Left renal cortex interstitium (tissue), 4 donors: ENCODE measurements at regions not wholly inside any gene's neighbourhood (a gene's known extent, or its start where the extent isn't known, plus 50 kb on each side); places are given as distances from the start of the nearest gene placed in this dataset.

ENCODE experiments used
- DNase-seq, 4 donors: peaks; one replicate each; pipeline ENCODE4 v3.0.0-alpha.2; 2013; ENCODE audit warnings: low read depth in 4 of 4, low spot score in 2 of 4, missing footprints in 1 of 4

GRCh38 chr10:110395350-110396283 lies 90.9 kb upstream of the SMNDC1 start:
- DNase-seq = no peak

DNA sequence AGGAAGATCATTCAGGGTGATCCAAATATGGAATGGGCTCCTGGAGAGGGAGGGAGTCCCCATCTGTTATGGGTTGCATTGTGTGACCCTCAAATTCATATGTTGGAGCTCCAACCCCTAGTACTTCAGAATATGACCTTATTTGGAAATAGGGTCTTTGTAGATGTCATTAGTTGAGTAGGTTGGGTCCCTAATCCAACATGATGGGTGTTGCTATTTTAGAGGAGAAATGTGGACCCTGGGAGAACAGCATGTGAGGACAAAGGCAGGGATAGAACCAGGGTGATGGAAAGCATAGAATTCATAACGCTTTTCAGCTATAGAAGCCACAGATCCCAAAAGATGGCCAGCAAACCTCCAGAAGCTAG lies 91.5 kb upstream of the SMNDC1 start:
- DNase-seq = no peak

- no peak for DNase-seq
These were observed 93.1 kb upstream of the SMNDC1 start for GRCh38 chr10:110397856-110398255.

DNA sequence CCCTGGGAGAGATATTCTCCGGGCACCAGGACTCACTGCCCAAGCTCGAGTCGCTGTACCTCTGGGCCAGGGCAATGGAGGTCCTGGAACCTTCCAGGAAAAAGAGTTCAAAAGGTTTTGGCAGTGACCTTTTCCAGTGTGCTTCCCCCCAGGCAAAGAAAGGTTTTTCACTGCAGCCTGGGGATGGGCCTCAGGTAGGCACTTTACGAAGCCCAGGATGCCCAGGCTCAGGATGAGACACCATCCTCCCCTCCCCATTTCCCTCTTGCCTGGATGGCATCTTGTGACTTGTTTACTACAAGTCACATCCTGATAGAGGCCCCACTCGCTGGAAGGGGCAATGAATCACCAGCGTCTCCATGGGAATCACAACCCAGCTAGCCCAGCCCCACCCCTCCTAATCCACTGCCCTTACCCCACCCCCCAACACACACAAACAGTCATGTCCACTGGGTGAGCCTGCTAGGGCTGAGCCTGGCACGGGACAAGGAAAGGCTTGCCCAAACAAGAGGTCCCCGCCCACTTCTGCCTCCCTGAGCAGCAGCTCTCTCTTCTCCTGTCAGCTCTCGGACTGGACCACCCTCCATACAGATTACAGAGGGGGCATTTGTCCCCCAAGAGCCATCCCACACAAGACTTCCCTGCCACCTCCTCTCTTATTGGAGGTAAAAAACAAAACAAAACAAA lies 93.8 kb upstream of the SMNDC1 start:
- no peak for DNase-seq

DNA sequence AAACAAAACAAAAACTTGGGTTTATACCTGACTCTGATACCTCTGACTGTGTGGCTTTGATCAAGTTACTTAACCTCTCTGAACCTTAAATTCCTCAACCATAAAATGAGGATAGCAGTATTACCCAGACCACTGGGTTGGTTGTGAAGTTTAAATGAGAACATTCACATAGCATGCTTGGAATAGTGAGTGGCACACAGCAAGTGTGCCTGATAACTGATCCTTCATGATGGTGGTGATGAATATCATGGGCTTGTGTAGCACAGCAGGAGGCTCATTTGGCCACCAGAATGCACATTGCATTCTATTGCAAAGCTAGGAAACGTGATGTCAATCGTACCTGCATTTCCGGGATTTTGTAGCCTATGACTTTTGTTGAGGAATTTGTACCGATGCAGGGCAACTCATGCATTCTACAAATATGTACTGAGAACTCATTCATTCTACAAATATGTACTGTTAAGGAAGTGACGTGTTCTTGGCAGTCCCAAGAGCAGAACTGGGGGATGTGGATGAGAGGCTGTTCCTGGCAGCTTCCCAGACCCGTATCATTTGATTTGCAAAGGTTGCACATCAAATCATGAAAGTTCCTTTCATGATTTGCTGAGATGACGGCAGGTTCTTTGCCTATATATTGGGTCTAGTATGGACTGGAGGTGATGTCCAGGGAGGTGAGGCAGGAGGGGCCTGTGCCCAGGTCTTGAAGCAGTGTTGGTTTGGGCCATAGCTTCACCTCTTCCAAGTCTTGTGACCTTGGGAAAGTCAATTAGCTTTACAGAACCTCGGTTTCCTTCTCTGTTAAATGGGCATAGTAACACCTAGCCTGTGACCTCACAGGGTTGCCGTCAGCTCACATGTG lies 94.6 kb upstream of the SMNDC1 start:
- DNase-seq = no peak

- DNase-seq = no peak
These were observed 95.5 kb upstream of the SMNDC1 start for GRCh38 chr10:110399965-110400933.

- no peak for DNase-seq
These were observed 96.2 kb upstream of the DUSP5 start for GRCh38 chr10:110401401-110402076.

DNA sequence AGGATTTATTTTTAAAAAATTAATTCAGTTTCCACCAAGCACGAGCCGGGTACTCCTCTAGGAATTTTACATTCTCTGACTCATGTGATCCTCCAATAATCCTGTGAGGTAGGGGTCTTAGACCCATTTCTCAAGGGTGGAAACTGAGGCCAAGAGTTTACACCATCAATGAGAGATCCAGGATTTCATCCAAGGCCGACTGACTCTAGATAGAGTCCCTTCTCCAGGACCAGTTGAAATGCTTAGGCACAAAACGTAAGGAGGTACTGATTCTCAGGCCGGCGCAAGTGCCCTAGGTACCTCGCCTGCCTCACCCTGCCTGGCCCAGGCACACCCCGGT lies 95.7 kb upstream of the DUSP5 start:
- DNase-seq = no peak

GRCh38 chr10:110403593-110403992 lies 94.1 kb upstream of the DUSP5 start:
- DNase-seq = no peak

GRCh38 chr10:110404413-110404812 lies 93.3 kb upstream of the DUSP5 start:
- DNase-seq = no peak

DNA sequence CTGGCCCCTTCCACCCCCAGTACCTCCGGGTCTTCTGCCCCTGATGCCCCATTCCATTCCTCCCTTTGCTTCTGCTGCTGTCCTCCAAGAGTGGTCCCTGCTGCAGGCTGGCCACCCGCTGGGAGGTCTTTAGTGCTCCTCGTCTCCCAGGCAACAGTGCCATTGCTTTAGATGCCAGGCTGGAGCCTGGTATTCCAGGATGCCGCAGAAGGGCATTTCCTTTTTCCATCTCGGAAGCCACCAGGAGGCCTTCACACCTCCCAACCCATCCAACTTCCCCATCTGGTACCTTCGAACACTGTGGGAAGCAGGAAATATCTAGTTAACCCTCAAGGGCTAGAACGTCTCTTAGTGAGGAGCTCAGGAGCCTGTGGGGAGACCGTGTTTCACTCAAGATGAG lies 92.9 kb upstream of the DUSP5 start:
- no peak for DNase-seq

GRCh38 chr10:110405380-110405779 lies 92.3 kb upstream of the DUSP5 start:
- DNase-seq = no peak

DNA sequence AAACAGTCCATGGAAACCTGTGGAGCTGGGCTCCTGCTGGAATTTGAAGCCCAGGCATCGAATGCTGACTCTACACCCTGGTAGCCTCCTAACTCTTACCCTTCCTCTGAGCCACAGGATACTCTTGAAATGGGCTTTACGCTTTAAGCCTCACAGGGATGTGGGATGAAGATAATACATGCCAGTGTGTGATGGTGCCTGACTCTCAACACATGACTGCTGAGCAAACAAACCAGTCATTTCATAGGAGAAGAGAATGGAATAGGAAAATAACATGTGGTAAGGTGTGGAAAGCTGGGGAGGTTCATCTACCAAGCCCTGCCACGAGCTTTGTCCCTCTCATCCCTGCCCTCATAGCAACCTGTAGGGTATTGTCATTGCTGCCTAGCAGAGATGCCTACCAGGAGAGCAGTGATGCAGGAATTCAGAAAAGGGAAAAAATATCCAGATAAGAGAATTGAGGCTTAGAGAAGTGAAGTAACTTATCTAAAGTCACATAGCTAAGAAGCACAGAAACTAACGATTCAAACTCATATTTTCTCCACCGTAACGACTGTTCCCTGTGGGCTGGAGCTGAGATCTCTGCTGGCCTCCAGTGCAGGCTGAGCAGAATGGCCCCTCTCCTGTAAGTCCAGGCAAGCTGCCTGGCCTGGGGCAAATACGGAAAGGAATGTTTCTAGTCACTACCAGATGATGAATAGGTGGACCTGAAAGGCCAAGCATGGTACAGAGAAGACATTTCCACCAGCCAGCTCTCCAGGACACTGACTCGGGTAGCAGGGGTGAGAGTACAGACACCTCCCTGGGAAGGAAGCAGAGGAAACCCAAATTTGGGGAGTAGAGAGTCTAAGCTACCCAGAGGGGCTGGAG lies 90.2 kb upstream of the DUSP5 start:
- no peak for DNase-seq

- no peak for DNase-seq
These were observed 89.4 kb upstream of the DUSP5 start for GRCh38 chr10:110408203-110408871.

DNA sequence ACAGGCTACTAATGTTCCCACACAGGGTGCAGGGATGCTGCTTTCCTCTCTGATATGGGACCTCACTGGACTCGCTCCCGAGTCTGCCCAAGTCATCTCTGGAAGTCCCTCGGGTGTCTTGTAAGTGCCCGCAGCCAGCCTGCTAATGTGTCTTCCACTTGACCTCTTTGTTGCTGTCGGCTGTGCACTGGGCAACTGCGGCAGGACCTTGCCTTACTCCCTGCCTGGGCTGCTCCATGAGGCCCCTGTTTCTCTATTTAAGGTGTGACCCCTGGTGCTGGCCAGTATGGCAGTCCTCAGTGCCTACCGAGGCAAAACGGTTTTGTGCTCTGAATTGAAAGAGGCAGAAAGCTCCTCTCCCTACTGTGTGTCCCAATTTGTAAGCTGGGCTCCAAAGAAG lies 88.8 kb upstream of the DUSP5 start:
- DNase-seq = no peak

GRCh38 chr10:110409488-110409887 lies 88.2 kb upstream of the DUSP5 start:
- no peak for DNase-seq

DNA sequence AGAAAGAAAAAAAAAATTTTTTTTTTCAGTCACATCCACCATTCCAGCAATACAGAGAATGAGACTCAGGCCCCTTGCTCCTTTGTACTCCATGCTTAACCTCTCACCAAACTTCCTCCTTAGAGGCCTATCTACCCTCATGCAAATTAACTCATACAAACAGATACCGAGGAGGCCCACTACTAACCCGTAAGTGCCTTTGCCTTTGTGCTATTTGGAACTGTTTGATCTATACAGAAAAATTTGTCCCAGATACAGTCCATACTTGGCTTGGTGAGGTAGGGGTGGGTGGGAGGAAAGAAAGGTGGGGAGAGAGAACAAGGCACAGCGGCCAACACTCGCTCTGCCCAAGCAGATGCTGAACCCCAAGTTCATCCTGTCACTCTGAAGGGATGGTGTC lies 87.8 kb upstream of the DUSP5 start:
- no peak for DNase-seq
